ENCODE measurements at regions not wholly inside any gene's neighbourhood (a gene's known extent, or its start where the extent isn't known, plus 50 kb on each side); places are given as distances from the start of the nearest gene placed in this dataset.
"Not testable (repeated sequence)": the region's sequence is repeated elsewhere in the genome, so short reads cannot be mapped to it uniquely, and the experiment has no call there.

DNA sequence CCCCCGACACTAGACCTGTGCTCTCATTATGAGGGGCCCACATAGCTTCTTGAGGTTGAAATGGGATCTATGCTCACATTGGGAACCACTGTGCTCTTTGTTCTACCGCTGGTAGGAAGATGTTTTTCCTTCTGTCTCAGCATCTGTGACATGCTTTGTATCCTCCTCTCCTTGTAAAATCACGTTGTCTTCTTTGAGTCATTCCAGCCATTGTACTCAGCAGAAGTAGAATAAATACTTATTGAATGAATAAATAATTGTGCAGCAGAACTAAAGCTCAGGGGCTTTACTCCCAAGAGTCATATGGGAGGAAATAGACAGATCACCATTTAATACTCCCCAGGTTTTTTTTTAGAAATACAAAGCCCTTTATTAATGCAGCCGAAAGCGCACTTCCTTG, 66.3 kb upstream of the EDEM3 start:
- no peak for DNase-seq (ENCODE audit: low read depth)

DNA sequence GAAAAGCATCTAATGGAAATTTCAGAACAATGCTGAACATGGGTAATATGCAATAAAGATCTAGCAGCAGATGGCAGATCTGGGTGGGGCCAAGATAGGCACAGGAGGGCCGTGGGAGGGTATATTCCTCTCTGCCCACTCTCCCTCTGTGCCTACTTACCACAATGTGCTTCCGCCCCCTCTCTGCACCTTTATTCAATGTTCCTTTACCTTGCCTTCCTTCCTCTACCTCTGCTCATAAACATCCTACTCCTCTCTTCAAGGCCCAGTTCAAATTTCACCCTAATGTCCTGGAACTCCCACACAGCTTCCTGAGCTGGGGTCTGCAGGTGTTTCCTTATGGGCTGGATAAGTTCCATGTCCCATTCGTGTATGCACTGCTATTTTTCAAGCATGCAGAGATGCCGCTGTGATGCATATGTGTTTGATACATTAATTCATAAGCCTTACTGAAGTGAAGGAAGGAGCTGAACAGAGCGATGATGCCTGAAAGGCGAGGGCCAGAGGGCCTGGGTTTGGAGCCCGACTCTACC, 65.6 kb upstream of the EDEM3 start:
- DNase-seq (ENCODE audit: low read depth) = no peak

DNA sequence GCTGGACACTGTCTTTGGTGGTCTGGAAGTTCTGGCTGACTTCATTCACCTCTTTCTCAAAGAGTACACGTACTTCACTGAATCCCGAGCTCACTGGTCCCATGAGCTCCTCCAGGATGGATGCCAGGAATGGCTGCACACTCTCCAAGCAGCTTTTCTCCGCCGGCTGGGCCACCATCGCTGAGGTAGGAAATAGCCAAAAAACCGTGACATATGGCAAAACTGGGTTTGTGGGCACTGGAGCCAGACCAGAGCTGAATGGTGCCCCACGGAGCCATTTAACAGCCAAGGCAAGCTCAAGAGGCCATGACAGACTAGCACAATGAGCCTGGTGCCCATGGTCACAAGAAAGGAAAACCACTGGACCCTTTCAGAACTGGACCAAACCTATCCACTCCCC, 64.0 kb upstream of the EDEM3 start:
- DNase-seq (ENCODE audit: low read depth) = no peak

DNA sequence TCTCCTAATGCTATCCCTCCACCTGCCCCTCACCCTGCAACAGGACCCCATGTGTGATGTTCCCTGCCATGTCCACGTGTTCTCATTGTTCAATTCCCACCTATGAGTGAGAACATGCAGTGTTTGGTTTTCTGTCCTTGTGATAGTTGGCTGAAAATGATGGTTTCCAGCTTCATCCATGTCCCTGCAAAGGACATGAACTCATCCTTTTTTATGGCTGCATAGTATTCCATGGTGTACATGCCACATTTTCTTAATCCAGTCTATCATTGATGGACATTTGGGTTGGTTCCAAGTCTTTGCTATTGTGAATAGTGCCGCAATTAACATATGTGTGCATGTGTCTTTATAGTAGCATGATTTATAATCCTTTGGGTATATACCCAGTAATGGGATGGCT, 62.3 kb upstream of the EDEM3 start:
- not testable (repeated sequence) for DNase-seq (ENCODE audit: low read depth)

DNA sequence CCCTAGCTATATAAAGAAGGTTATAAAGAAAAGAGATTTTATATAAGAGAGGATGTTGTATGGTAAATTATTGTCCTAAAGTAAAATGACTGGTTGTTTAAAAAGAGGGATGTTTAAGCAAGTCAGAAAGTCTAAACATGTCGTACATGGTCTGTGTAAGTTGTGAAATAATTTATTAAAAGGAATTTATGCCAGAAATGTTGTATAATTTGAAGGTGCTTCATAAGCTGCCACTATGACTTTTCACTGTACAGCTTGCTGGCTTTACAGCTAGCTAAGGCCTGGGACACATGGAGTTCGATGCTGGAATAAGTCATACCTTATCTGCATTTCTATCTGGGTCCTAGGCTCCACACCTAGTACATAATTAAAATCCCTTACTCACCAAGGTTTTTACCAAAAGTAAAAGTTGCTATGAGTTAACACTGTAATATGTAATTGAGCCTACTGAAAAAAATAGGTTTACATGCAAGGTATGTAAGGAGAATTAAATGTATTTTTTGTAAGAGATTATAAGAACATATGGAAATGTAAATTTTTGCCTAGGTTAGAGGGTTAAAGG, 59.0 kb upstream of the EDEM3 start:
- DNase-seq (ENCODE audit: low read depth) = no peak

DNA sequence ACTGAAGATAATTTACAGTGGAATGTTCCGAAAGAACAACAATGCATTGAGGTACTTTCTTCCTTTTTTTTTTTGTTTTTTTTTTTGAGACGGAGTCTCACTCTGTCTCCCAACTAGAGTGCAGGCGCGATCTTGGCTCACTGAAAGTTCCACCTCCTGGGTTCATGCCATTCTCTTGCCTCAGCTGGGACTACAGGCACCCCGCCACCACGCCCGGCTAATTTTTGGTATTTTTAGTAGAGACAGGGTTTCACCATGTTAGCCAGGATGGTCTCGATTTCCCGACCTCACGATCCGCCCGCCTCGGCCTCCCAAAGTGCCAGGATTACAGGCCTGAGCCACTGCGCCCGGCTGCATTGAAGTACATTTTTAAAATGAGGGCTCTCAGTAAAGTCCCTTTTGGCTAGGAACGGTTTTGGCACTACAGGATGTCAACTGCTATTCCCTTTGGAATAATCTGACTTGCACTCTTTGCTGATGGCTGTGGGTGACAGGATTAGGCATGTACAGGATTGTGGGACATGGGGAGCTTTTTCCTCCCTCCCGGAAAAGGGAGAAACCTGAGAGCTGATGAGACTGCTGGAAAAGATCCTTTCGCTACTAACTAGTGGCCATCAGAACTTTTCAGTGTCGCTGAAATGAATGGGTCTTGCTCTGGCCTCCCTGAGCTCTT, 56.9 kb upstream of the EDEM3 start:
- no peak for DNase-seq (ENCODE audit: low read depth)

- no peak for DNase-seq (ENCODE audit: low read depth)
Measured at GRCh38 chr1:184810735-184811343, 56.2 kb upstream of the EDEM3 start.

DNA sequence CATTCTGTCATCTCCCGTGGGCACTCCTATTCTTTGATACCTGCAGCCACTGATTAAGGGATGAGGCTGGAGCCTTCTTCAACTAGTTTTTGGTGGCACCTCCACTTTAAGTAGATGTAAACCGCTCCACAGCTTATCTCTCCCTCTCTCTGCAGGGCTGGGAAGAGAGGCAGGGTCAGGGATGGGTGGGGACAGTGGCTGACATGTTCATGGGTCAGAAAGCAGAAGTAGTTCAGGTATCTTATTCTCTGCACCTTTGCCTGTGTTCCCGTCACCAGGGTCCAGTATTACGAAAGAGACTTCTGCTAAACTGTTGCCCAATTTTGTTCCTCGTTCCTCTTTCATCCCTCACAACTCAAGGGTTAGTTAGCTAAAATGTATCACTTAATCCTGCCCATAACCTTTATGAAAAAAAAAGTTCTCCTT, 51.7 kb upstream of the EDEM3 start:
- DNase-seq (ENCODE audit: low read depth) = no peak

DNA sequence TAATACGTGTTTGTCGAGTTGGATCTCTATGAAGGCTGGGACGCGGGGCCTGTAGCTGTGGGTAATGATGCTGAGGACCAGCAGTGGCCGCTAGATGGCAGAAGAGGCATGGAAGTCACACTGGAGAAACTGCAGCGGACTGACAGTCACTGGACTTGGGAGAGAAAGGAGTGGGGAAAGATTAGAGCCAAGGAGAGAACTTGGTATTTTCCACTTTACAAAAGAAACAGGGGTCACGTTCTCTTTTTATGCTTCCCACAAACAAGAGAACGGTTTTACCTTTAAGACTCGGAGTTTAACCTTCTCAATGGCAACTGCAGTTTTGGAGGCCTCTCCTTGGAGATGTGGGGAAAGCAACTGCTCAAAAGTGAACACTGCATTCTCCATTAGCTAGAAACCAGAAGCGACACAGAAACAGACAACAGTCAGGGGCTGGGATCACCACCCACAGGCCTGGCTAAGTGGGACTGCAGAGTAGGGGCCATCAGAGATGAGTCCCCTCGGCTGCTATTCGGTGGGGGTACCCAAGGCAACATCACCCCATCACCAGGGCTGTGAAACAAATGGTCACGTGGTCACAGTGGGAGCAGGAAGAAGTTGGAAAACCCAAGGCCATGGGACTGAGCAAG, 51.1 kb upstream of the EDEM3 start:
- DNase-seq (ENCODE audit: low read depth) = peak; percentile 86
